Breast epithelium (tissue), 3 donors: ENCODE measurements at regions not wholly inside any gene's neighbourhood (a gene's known extent, or its start where the extent isn't known, plus 50 kb on each side); places are given as distances from the start of the nearest gene placed in this dataset.

ENCODE experiments used
- POLR2A ChIP-seq: fragments of 450-650 bp; IDR thresholded peaks from one replicate; pipeline ENCODE4 v1.6.1; 2016; ENCODE audit warnings: antibody characterized with exemption, mild to moderate bottlenecking, moderate library complexity
- TF ChIP-seq, protein P1 (sequence below), 3 donors: fragments of 450-650 bp; IDR thresholded peaks; one replicate each; pipeline ENCODE4 v1.5.1; 2016 to 2017; ENCODE audit warnings: antibody characterized with exemption in 3 of 3, mild to moderate bottlenecking in 3 of 3, moderate library complexity in 3 of 3

DNA sequence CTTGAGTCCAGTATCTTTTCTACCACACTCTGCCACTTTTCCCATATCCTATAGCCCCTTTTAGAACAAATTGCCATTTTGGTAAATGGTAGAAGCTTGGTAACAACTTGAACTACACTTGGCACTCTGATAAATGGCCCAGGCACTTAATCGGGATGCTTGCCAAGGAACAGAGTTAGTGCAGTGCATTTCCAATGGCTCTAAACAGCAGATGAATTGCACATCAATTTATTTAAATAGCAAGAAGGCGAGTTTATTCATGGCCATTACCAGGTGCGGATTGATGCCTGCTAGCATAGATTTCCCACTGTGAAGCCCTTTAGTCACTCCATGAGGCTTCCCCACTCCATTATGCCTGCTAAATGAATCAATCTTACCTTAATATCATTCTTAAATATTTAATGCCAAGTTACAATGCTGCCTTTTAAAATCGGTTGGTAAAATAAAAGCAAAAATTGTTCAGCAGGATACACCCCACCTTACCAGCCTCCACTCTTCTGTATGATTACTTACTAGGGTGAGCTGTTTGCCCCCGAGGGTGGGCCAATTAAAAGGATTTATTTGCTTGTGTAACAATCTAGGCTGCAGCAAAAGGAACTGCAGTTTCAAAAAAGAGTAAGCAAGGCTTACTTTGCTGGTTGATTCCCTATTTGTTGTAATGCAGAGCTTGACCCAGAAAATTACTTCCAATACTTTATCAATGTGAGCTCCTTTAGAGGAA is 136.0 kb upstream of the ARHGAP42 start:
- TF ChIP-seq, protein P1, sequence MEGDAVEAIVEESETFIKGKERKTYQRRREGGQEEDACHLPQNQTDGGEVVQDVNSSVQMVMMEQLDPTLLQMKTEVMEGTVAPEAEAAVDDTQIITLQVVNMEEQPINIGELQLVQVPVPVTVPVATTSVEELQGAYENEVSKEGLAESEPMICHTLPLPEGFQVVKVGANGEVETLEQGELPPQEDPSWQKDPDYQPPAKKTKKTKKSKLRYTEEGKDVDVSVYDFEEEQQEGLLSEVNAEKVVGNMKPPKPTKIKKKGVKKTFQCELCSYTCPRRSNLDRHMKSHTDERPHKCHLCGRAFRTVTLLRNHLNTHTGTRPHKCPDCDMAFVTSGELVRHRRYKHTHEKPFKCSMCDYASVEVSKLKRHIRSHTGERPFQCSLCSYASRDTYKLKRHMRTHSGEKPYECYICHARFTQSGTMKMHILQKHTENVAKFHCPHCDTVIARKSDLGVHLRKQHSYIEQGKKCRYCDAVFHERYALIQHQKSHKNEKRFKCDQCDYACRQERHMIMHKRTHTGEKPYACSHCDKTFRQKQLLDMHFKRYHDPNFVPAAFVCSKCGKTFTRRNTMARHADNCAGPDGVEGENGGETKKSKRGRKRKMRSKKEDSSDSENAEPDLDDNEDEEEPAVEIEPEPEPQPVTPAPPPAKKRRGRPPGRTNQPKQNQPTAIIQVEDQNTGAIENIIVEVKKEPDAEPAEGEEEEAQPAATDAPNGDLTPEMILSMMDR (IDR thresholded peaks at IDR 0.05) = no peak
- no peak for TF ChIP-seq POLR2A
